ENCODE measurements at regions not wholly inside any gene's neighbourhood (a gene's known extent, or its start where the extent isn't known, plus 50 kb on each side); places are given as distances from the start of the nearest gene placed in this dataset.

GRCh38 chr6:3900744-3901336 is 51.7 kb downstream of the FAM50B start:
- no peak for DNase-seq
- TF ChIP-seq GATA1 (IDR thresholded peaks at IDR 0.05; ENCODE audit: low read depth, low read length) (no peak), POLR2A (IDR thresholded peaks at IDR 0.05; ENCODE audit: low read length) (no peak)

GRCh38 chr6:3902871-3903648 is 53.9 kb downstream of the FAM50B start:
- TF ChIP-seq GATA1 (IDR thresholded peaks at IDR 0.05; ENCODE audit: low read depth, low read length) (no peak), POLR2A (IDR thresholded peaks at IDR 0.05; ENCODE audit: low read length) (no peak)
- no peak for DNase-seq

GRCh38 chr6:3904518-3904917 is 55.3 kb downstream of the FAM50B start:
- DNase-seq = no peak
- TF ChIP-seq GATA1 (IDR thresholded peaks at IDR 0.05; ENCODE audit: low read depth, low read length) = no peak
- no peak for TF ChIP-seq POLR2A (IDR thresholded peaks at IDR 0.05; ENCODE audit: low read length)

GRCh38 chr6:3905945-3906845 is 57.0 kb downstream of the FAM50B start:
- TF ChIP-seq GATA1 (IDR thresholded peaks at IDR 0.05; ENCODE audit: low read depth, low read length) (no peak), POLR2A (IDR thresholded peaks at IDR 0.05; ENCODE audit: low read length) (no peak)

GRCh38 chr6:3906846-3907151 is 57.6 kb downstream of the FAM50B start:
- DNase-seq = no peak
- TF ChIP-seq POLR2A (IDR thresholded peaks at IDR 0.05; ENCODE audit: low read length) (no peak), GATA1 (IDR thresholded peaks at IDR 0.05; ENCODE audit: low read depth, low read length) (no peak)

More at GRCh38 chr6:3905945-3906845, 57.0 kb downstream of the FAM50B start:
- DNase-seq = no peak

- no peak for TF ChIP-seq GATA1 (IDR thresholded peaks at IDR 0.05; ENCODE audit: low read depth, low read length)
- no peak for TF ChIP-seq POLR2A (IDR thresholded peaks at IDR 0.05; ENCODE audit: low read length)
Observed at GRCh38 chr6:3908223-3908622, 59.0 kb downstream of the FAM50B start.

GRCh38 chr6:3908961-3909360 is 59.8 kb downstream of the FAM50B start:
- TF ChIP-seq GATA1 (IDR thresholded peaks at IDR 0.05; ENCODE audit: low read depth, low read length) (no peak), POLR2A (IDR thresholded peaks at IDR 0.05; ENCODE audit: low read length) (no peak)
- DNase-seq = no peak

More at GRCh38 chr6:3908223-3908622, 59.0 kb downstream of the FAM50B start:
- DNase-seq = no peak

- no peak for DNase-seq
- TF ChIP-seq POLR2A (IDR thresholded peaks at IDR 0.05; ENCODE audit: low read length) (no peak), GATA1 (IDR thresholded peaks at IDR 0.05; ENCODE audit: low read depth, low read length) (no peak)
Observed at GRCh38 chr6:3910106-3910663, 61.0 kb downstream of the FAM50B start.

GRCh38 chr6:3911130-3911529 is 62.0 kb downstream of the FAM50B start:
- TF ChIP-seq GATA1 (IDR thresholded peaks at IDR 0.05; ENCODE audit: low read depth, low read length) = no peak
- TF ChIP-seq POLR2A (IDR thresholded peaks at IDR 0.05; ENCODE audit: low read length) = no peak
- DNase-seq = no peak

GRCh38 chr6:3911614-3912336 is 62.6 kb downstream of the FAM50B start:
- no peak for TF ChIP-seq POLR2A (IDR thresholded peaks at IDR 0.05; ENCODE audit: low read length)
- no peak for TF ChIP-seq GATA1 (IDR thresholded peaks at IDR 0.05; ENCODE audit: low read depth, low read length)
- peak in 1 of 2 experiments; percentile 4 for DNase-seq

- DNase-seq = no peak
- TF ChIP-seq GATA1 (IDR thresholded peaks at IDR 0.05; ENCODE audit: low read depth, low read length) (no peak), POLR2A (IDR thresholded peaks at IDR 0.05; ENCODE audit: low read length) (no peak)
Observed at GRCh38 chr6:3912361-3913076, 63.3 kb downstream of the FAM50B start.

GRCh38 chr6:3913077-3913957 is 64.1 kb downstream of the FAM50B start:
- peak in 1 of 2 experiments; percentile 7 for DNase-seq
- TF ChIP-seq GATA1 (IDR thresholded peaks at IDR 0.05; ENCODE audit: low read depth, low read length) (no peak), POLR2A (IDR thresholded peaks at IDR 0.05; ENCODE audit: low read length) (no peak)
